ENCODE measurements at regions not wholly inside any gene's neighbourhood (a gene's known extent, or its start where the extent isn't known, plus 50 kb on each side); places are given as distances from the start of the nearest gene placed in this dataset.

DNA sequence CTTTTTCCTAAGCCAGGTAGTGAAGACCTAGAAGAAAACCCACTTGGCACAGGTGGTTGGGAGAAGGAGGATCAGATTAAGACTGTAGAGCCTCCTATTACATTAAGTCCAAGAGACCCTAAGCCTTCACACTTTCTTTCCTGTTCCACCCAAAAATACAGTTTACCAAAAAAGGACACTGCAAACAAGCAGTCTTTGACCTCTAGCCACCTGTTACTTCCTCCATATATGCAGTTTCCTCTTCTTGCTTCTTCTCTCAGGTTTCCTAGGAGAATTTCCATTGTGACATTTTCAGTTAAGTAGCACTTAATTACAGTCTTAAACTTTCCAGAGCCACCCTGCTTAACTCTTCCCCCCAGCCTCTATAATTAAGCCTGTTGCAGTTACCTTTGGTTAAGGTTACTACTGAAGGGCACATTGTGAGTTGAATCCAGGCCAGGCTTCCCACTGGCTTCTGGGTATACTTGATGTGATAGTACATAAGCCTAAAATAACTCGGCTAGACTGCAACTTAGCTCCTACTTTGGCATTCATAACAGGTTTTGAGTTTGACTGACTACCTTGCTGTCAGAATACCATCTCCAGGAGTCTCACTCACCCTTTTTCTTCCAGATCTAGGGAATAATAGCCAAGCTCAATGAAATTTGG lies 114.2 kb upstream of the UMPS start:
- TF ChIP-seq POLR2AphosphoS5 (IDR thresholded peaks at IDR 0.05; ENCODE audit: low read depth, low read length) (no peak), SIN3A (IDR thresholded peaks at IDR 0.05; ENCODE audit: borderline replicate concordance, insufficient read depth, low read depth, low read length) (no peak), TCF7L2 (IDR thresholded peaks at IDR 0.05; ENCODE audit: low read depth, low read length) (no peak)
- TF ChIP-seq, protein P1, sequence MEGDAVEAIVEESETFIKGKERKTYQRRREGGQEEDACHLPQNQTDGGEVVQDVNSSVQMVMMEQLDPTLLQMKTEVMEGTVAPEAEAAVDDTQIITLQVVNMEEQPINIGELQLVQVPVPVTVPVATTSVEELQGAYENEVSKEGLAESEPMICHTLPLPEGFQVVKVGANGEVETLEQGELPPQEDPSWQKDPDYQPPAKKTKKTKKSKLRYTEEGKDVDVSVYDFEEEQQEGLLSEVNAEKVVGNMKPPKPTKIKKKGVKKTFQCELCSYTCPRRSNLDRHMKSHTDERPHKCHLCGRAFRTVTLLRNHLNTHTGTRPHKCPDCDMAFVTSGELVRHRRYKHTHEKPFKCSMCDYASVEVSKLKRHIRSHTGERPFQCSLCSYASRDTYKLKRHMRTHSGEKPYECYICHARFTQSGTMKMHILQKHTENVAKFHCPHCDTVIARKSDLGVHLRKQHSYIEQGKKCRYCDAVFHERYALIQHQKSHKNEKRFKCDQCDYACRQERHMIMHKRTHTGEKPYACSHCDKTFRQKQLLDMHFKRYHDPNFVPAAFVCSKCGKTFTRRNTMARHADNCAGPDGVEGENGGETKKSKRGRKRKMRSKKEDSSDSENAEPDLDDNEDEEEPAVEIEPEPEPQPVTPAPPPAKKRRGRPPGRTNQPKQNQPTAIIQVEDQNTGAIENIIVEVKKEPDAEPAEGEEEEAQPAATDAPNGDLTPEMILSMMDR (IDR thresholded peaks at IDR 0.05): no peak
- TF ChIP-seq, protein P2, sequence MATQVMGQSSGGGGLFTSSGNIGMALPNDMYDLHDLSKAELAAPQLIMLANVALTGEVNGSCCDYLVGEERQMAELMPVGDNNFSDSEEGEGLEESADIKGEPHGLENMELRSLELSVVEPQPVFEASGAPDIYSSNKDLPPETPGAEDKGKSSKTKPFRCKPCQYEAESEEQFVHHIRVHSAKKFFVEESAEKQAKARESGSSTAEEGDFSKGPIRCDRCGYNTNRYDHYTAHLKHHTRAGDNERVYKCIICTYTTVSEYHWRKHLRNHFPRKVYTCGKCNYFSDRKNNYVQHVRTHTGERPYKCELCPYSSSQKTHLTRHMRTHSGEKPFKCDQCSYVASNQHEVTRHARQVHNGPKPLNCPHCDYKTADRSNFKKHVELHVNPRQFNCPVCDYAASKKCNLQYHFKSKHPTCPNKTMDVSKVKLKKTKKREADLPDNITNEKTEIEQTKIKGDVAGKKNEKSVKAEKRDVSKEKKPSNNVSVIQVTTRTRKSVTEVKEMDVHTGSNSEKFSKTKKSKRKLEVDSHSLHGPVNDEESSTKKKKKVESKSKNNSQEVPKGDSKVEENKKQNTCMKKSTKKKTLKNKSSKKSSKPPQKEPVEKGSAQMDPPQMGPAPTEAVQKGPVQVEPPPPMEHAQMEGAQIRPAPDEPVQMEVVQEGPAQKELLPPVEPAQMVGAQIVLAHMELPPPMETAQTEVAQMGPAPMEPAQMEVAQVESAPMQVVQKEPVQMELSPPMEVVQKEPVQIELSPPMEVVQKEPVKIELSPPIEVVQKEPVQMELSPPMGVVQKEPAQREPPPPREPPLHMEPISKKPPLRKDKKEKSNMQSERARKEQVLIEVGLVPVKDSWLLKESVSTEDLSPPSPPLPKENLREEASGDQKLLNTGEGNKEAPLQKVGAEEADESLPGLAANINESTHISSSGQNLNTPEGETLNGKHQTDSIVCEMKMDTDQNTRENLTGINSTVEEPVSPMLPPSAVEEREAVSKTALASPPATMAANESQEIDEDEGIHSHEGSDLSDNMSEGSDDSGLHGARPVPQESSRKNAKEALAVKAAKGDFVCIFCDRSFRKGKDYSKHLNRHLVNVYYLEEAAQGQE (IDR thresholded peaks at IDR 0.05; ENCODE audit: insufficient read depth in 1 of 2, low read depth in 2 of 2, low read length in 1 of 2): no peak
- DNase-seq (ENCODE audit: low read depth, low spot score) (no peak), ATAC-seq (no peak)
- Histone ChIP-seq H3K27me3 (ENCODE audit: control insufficient read depth, insufficient read depth, low read length) (peaks cover 8% of the 10 kb centered on the region; the same call in 1 of the 2 replicates), H3K36me3 (ENCODE audit: control insufficient read depth, insufficient read depth, low read length) (no peaks in the 10 kb centered on the region), H3K4me1 (ENCODE audit: control insufficient read depth, insufficient read depth, low read length) (no peaks in the 10 kb centered on the region), H3K27ac (ENCODE audit: low read length) (no peak overlapping the region), H3K9me3 (ENCODE audit: control insufficient read depth, insufficient read depth, low read depth, low read length) (no peaks in the 10 kb centered on the region), H3K4me3 (ENCODE audit: low read depth in 2 of 2, low read length in 2 of 2) (no peak overlapping the region)
- POLR2A ChIA-PET: no interaction called here
- in situ Hi-C loops (cut with HindIII; ENCODE audit: low pct_unique_long_range_greater_than_20kb, low sequenced_read_pairs): no loop called here
- no TSS peak for BruUV-seq (replicated peaks)
- intact Hi-C loops (cut with micrococcal nuclease; ENCODE audit: unreplicated experiment): no loop called here
- CTCF ChIA-PET: interaction anchor here (0.6 kb wide), 1 partner anchor 53 kb away, joined by 3 read pairs; no protein-coding TSS in a partner anchor

DNA sequence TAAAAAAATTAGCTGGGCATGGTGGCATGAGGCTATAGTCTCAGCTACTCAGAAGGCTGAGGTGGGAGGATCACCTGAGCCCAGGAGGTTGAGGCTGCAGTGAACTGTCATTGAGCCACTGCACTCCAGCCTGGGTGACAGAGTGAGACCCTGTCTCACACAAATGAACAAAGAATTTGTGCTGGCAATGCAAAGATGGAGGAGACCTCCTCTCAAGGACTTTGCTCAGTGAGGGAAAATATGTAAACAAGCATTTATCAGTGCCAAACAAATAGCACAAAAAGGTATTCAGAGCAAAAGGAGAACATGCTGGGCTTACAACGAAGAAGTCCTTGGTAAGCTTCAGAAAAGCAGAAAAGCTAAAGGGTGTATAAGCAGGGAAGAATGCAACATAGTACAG lies 113.1 kb upstream of the UMPS start:
- BruUV-seq (replicated peaks): no TSS peak
- Histone ChIP-seq H3K27me3 (ENCODE audit: control insufficient read depth, insufficient read depth, low read length) (peaks cover 8% of the 10 kb centered on the region; the same call in 1 of the 2 replicates), H3K36me3 (ENCODE audit: control insufficient read depth, insufficient read depth, low read length) (no peaks in the 10 kb centered on the region), H3K27ac (ENCODE audit: low read length) (no peak overlapping the region), H3K9me3 (ENCODE audit: control insufficient read depth, insufficient read depth, low read depth, low read length) (no peaks in the 10 kb centered on the region), H3K4me3 (ENCODE audit: low read depth in 2 of 2, low read length in 2 of 2) (no peak overlapping the region), H3K4me1 (ENCODE audit: control insufficient read depth, insufficient read depth, low read length) (no peaks in the 10 kb centered on the region)
- ChIA-PET CTCF (no interaction called here), POLR2A (no interaction called here)
- DNase-seq (ENCODE audit: low read depth, low spot score) (no peak), ATAC-seq (no peak)
- TF ChIP-seq, protein P2 (IDR thresholded peaks at IDR 0.05; ENCODE audit: insufficient read depth in 1 of 2, low read depth in 2 of 2, low read length in 1 of 2): no peak
- in situ Hi-C loops (cut with HindIII; ENCODE audit: low pct_unique_long_range_greater_than_20kb, low sequenced_read_pairs): no loop called here
- intact Hi-C loops (cut with micrococcal nuclease; ENCODE audit: unreplicated experiment): no loop called here
